ENCODE measurements at regions not wholly inside any gene's neighbourhood (a gene's known extent, or its start where the extent isn't known, plus 50 kb on each side); places are given as distances from the start of the nearest gene placed in this dataset.

GRCh38 chr18:29007986-29008654, 831.2 kb upstream of the CDH2 start:
- Histone ChIP-seq H3K27me3 (no peaks in the 10 kb centered on the region), H3K9me3 (no peaks in the 10 kb centered on the region), H3K36me3 (no peaks in the 10 kb centered on the region), H3K4me3 (no peak overlapping the region), H3K4me1 (no peaks in the 10 kb centered on the region), H3K27ac (no peak overlapping the region)
- ATAC-seq, result no peak
- TF ChIP-seq EP300 (IDR thresholded peaks at IDR 0.05) (no peak), POLR2A (IDR thresholded peaks at IDR 0.05) (no peak), POLR2AphosphoS5 (IDR thresholded peaks at IDR 0.05) (no peak)
- WGBS, 2 donors (ENCODE audit: low coverage in 1 of 2), result 94 to 96% methylated on average over 2 of the region's 2 CpGs

GRCh38 chr18:29004921-29005320, 828.0 kb upstream of the CDH2 start:
- Histone ChIP-seq H3K27ac (no peak overlapping the region), H3K27me3 (no peaks in the 10 kb centered on the region), H3K4me3 (no peak overlapping the region), H3K9me3 (no peaks in the 10 kb centered on the region), H3K4me1 (no peaks in the 10 kb centered on the region), H3K36me3 (no peaks in the 10 kb centered on the region)
- ATAC-seq, result no peak
- no peak for TF ChIP-seq EP300 (IDR thresholded peaks at IDR 0.05)
- TF ChIP-seq POLR2AphosphoS5 (IDR thresholded peaks at IDR 0.05), result no peak
- TF ChIP-seq CTCF (IDR thresholded peaks at IDR 0.05), result no peak
- 25% methylated on average over 1 of the region's 1 CpG; no CpG with 5 or more reads in 1 of the 2 donors for WGBS, 2 donors (ENCODE audit: low coverage in 1 of 2)

- no peak for TF ChIP-seq POLR2AphosphoS5 (IDR thresholded peaks at IDR 0.05)
- TF ChIP-seq POLR2A (IDR thresholded peaks at IDR 0.05), result no peak
- no peak for TF ChIP-seq CTCF (IDR thresholded peaks at IDR 0.05)
- TF ChIP-seq EP300 (IDR thresholded peaks at IDR 0.05), result no peak
- Histone ChIP-seq H3K27me3 (no peaks in the 10 kb centered on the region), H3K36me3 (no peaks in the 10 kb centered on the region), H3K27ac (no peak overlapping the region), H3K4me3 (no peak overlapping the region), H3K9me3 (no peaks in the 10 kb centered on the region), H3K4me1 (no peaks in the 10 kb centered on the region)
- WGBS, 2 donors (ENCODE audit: low coverage in 1 of 2), result 70 to 100% methylated on average over 1 to 2 of the region's 2 CpGs
- no peak for ATAC-seq
These were observed 826.3 kb upstream of the CDH2 start for GRCh38 chr18:29003194-29003593.

- ATAC-seq, result no peak
- Histone ChIP-seq H3K4me1 (no peaks in the 10 kb centered on the region), H3K4me3 (no peak overlapping the region), H3K27ac (no peak overlapping the region), H3K9me3 (no peaks in the 10 kb centered on the region), H3K27me3 (no peaks in the 10 kb centered on the region), H3K36me3 (no peaks in the 10 kb centered on the region)
- TF ChIP-seq EP300 (IDR thresholded peaks at IDR 0.05), result no peak
- TF ChIP-seq POLR2A (IDR thresholded peaks at IDR 0.05), result no peak
- no peak for TF ChIP-seq CTCF (IDR thresholded peaks at IDR 0.05)
- TF ChIP-seq POLR2AphosphoS5 (IDR thresholded peaks at IDR 0.05), result no peak
- WGBS, 2 donors (ENCODE audit: low coverage in 1 of 2), result 46 to 51% methylated on average over 8 of the region's 8 CpGs
These were observed 825.8 kb upstream of the CDH2 start for GRCh38 chr18:29002747-29003146.

- H3K36me3 ChIP-seq, result no peaks in the 10 kb centered on the region
- TF ChIP-seq CTCF (IDR thresholded peaks at IDR 0.05) (no peak), POLR2A (IDR thresholded peaks at IDR 0.05) (no peak), EP300 (IDR thresholded peaks at IDR 0.05) (no peak), POLR2AphosphoS5 (IDR thresholded peaks at IDR 0.05) (no peak)
- no peaks in the 10 kb centered on the region for H3K4me1 ChIP-seq
- H3K27me3 ChIP-seq, result no peaks in the 10 kb centered on the region
- H3K4me3 ChIP-seq, result no peak overlapping the region
- no peak overlapping the region for H3K27ac ChIP-seq
- no peaks in the 10 kb centered on the region for H3K9me3 ChIP-seq
- WGBS, 2 donors (ENCODE audit: low coverage in 1 of 2), result 63 to 92% methylated on average over 1 of the region's 1 CpG
- ATAC-seq, result no peak
These were observed 822.8 kb upstream of the CDH2 start for GRCh38 chr18:28999726-29000125.
